Caco-2 (cell line): ENCODE measurements at regions not wholly inside any gene's neighbourhood (a gene's known extent, or its start where the extent isn't known, plus 50 kb on each side); places are given as distances from the start of the nearest gene placed in this dataset.

Experiments
- BruUV-seq: library from RNA; stranded (reverse); fragments of 400-500 nt; replicated peaks from 2 replicates; lab custom pipeline; 2021; lab: Mats Ljungman, UMichigan
- CTCF ChIA-PET: fragments of 300-600 bp; sonication (Branson Sonifier 250); formaldehyde crosslinking; loops from one replicate; lab custom pipeline; 2022; ENCODE audit warnings: antibody characterized with exemption; lab: Charles Lee
- POLR2A ChIA-PET: fragments of 300-600 bp; sonication (Branson Sonifier 250); formaldehyde crosslinking; loops from one replicate; lab custom pipeline; 2022; ENCODE audit warnings: antibody characterized with exemption; lab: Charles Lee
- DNase-seq, 2 experiments: peaks; one replicate each; pipeline versions ENCODE4 v3.0.0 to v3.0.0-alpha.2; 2020 to 2022
- H3K27me3 ChIP-seq: replicated peaks from 2 replicates; pipeline ENCODE4 v1.6.0; 2011; ENCODE audit warnings: low read length; ENCODE audit not compliant: control insufficient read depth, insufficient read depth
- H3K36me3 ChIP-seq: 2 replicates; pipeline ENCODE4 v1.5.1; 2011; ENCODE audit warnings: low read length; ENCODE audit not compliant: control insufficient read depth, insufficient read depth
- H3K4me1 ChIP-seq: fragments of 250-450 bp; sonication (Bioruptor Pico); 2 replicates; pipeline ENCODE4 v1.5.1; 2020; ENCODE audit warnings: mild to moderate bottlenecking
- H3K4me3 ChIP-seq: 2 replicates; pipeline ENCODE4 v1.5.1; 2011; ENCODE audit warnings: low read depth, mild to moderate bottlenecking, control low read depth, low read length
- H3K9me3 ChIP-seq: fragments of 250-450 bp; sonication (Bioruptor Pico); 2 replicates; pipeline ENCODE4 v1.5.1; 2020; ENCODE audit warnings: mild to moderate bottlenecking, moderate library complexity
- H3K27ac Mint-ChIP-seq: one replicate; pipeline ENCODE4 v1.8.0; 2022; ENCODE audit warnings: mixed read lengths; ENCODE audit not compliant: unreplicated experiment
- H3K27me3 Mint-ChIP-seq: one replicate; pipeline ENCODE4 v1.8.0; 2022; ENCODE audit warnings: mixed read lengths; ENCODE audit not compliant: insufficient read depth, unreplicated experiment
- H3K36me3 Mint-ChIP-seq: one replicate; pipeline ENCODE4 v1.8.0; 2022; ENCODE audit warnings: mild to moderate bottlenecking, mixed read lengths; ENCODE audit not compliant: insufficient read depth, unreplicated experiment
- H3K4me1 Mint-ChIP-seq: one replicate; pipeline ENCODE4 v1.8.0; 2022; ENCODE audit warnings: low read depth, mixed read lengths; ENCODE audit not compliant: unreplicated experiment
- H3K4me3 Mint-ChIP-seq: one replicate; pipeline ENCODE4 v1.8.0; 2022; ENCODE audit warnings: mild to moderate bottlenecking, moderate library complexity, mixed read lengths; ENCODE audit not compliant: unreplicated experiment
- H3K9me3 Mint-ChIP-seq: one replicate; pipeline ENCODE4 v1.8.0; 2022; ENCODE audit warnings: mixed read lengths; ENCODE audit not compliant: unreplicated experiment
- intact Hi-C: fragments of 100-400 bp; cut with micrococcal nuclease; formaldehyde crosslinking; loops from one replicate; pipeline ENCODE4 v1.10.0; 2022; ENCODE audit not compliant: unreplicated experiment
- TF ChIP-seq, protein P1 (sequence below), 2 experiments: fragments of 200-600 bp in 1 of 2; IDR thresholded peaks; 1 replicate in 1 of 2; 2 replicates in 1 of 2; pipeline versions ENCODE4 v1.5.1 to v1.8.0; 2011 to 2022; ENCODE audit warnings: antibody characterized with exemption in 1 of 2, control low read depth in 1 of 2, inconsistent platforms in 1 of 2, low read depth in 1 of 2, low read length in 1 of 2, mild to moderate bottlenecking in 1 of 2, moderate library complexity in 1 of 2; ENCODE audit not compliant: insufficient read depth in 1 of 2, severe bottlenecking in 1 of 2, unreplicated experiment in 1 of 2

DNA sequence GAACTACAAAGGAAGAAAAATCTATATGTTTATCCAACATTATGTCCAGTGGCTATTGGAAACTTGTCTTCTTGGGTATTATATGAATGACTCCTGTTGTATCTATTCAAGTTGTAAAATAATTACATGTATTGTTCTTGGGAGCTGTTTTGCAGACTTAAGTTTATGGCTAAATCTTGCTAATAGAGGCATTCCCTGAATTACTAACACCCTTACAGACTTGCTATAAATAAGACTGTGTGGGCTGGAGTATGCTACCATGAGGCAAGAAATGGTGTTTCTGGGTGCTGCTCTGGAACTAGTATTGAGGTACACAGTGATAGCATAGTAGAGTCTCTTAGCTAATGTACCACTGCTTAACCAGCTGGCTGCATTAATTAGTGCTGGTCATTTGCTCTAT, 155.1 kb downstream of the HIPK3 start:
- intact Hi-C loops = no loop called here
- DNase-seq = no peak
- no peaks in the 10 kb centered on the region for H3K9me3 ChIP-seq
- no peak overlapping the region for H3K4me3 ChIP-seq
- TF ChIP-seq, protein P1, sequence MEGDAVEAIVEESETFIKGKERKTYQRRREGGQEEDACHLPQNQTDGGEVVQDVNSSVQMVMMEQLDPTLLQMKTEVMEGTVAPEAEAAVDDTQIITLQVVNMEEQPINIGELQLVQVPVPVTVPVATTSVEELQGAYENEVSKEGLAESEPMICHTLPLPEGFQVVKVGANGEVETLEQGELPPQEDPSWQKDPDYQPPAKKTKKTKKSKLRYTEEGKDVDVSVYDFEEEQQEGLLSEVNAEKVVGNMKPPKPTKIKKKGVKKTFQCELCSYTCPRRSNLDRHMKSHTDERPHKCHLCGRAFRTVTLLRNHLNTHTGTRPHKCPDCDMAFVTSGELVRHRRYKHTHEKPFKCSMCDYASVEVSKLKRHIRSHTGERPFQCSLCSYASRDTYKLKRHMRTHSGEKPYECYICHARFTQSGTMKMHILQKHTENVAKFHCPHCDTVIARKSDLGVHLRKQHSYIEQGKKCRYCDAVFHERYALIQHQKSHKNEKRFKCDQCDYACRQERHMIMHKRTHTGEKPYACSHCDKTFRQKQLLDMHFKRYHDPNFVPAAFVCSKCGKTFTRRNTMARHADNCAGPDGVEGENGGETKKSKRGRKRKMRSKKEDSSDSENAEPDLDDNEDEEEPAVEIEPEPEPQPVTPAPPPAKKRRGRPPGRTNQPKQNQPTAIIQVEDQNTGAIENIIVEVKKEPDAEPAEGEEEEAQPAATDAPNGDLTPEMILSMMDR (IDR thresholded peaks at IDR 0.05; ENCODE audit: insufficient read depth in 1 of 2, low read depth in 1 of 2, low read length in 1 of 2, severe bottlenecking in 1 of 2, unreplicated experiment in 1 of 2) = no peak
- H3K4me1 ChIP-seq = no peaks in the 10 kb centered on the region
- no TSS peak for BruUV-seq
- Mint-ChIP-seq H3K9me3 (no peaks in the 10 kb centered on the region), H3K4me3 (no peak overlapping the region), H3K27me3 (peaks cover 20% of the 10 kb centered on the region), H3K4me1 (no peaks in the 10 kb centered on the region), H3K27ac (no peak overlapping the region), H3K36me3 (no peaks in the 10 kb centered on the region)
- no peaks in the 10 kb centered on the region; the same call in 1 of the 2 replicates for H3K27me3 ChIP-seq
- no peaks in the 10 kb centered on the region for H3K36me3 ChIP-seq
- CTCF ChIA-PET = no interaction called here
- POLR2A ChIA-PET = no interaction called here

DNA sequence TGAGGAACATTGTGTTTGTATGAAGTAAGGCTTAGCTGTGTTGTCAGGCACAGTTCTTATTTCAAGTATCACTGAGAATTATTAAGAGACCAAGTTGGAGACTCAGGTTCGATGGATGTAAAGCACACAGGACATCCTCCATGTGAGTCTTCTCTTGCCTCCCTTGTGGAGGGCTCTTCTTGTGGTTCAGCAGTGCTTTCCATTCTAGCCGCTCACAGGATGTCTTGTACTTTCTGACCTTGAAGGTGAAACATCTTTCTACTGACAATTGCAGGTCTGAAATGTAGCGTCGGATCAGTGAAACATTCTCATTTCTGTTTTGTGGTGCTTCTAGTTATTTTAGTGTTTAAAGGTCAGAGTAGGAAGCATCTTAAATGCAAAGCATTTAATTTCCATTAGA, 154.6 kb downstream of the HIPK3 start:
- Mint-ChIP-seq H3K4me1 (no peaks in the 10 kb centered on the region), H3K9me3 (no peaks in the 10 kb centered on the region), H3K27ac (no peak overlapping the region), H3K27me3 (peaks cover 20% of the 10 kb centered on the region), H3K36me3 (no peaks in the 10 kb centered on the region), H3K4me3 (no peak overlapping the region)
- no peaks in the 10 kb centered on the region for H3K4me1 ChIP-seq
- H3K36me3 ChIP-seq = no peaks in the 10 kb centered on the region
- ChIA-PET CTCF (no interaction called here), POLR2A (no interaction called here)
- intact Hi-C loops = no loop called here
- BruUV-seq = no TSS peak
- TF ChIP-seq, protein P1 (IDR thresholded peaks at IDR 0.05; ENCODE audit: insufficient read depth in 1 of 2, low read depth in 1 of 2, low read length in 1 of 2, severe bottlenecking in 1 of 2, unreplicated experiment in 1 of 2) = no peak
- no peak for DNase-seq
- no peak overlapping the region for H3K4me3 ChIP-seq
- no peaks in the 10 kb centered on the region; the same call in 1 of the 2 replicates for H3K27me3 ChIP-seq
- no peaks in the 10 kb centered on the region for H3K9me3 ChIP-seq

DNA sequence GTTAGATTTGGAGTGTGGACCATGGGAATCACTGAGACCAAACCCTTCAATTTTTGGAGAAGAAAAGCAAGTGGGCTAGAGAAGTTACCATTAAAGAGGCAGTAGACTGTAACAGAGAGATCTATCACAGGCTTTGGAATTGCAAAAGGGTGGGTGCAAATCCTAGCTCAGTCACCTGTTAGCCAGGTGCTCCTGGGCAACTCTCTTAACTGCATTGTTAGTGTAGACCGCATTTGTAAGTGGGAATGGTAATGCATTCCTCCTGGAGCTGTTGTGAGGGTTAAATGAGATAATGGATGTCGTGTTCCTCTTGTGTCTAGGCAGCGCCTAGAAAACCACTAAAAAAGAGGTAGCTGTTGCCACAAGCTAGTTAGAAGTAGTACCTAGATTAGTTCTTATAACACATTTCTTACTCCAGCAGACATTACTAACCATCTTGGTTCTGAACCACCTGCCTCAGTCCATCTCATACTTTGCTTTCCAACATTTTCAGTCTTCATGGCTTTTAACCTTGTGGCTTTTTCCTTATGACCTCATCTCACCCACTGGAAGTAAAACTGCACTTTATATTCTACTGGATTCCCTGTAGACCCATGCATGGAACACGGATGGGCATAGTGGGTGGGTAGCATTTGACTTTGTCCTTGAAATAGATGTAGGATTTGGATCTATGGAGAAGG, 153.0 kb downstream of the HIPK3 start:
- Mint-ChIP-seq H3K4me1 (no peaks in the 10 kb centered on the region), H3K9me3 (no peaks in the 10 kb centered on the region), H3K27ac (no peak overlapping the region), H3K27me3 (peaks cover 20% of the 10 kb centered on the region), H3K4me3 (no peak overlapping the region), H3K36me3 (no peaks in the 10 kb centered on the region)
- H3K4me3 ChIP-seq = no peak overlapping the region
- POLR2A ChIA-PET = no interaction called here
- no peak for DNase-seq
- H3K27me3 ChIP-seq = no peaks in the 10 kb centered on the region
- no TSS peak for BruUV-seq
- H3K36me3 ChIP-seq = no peaks in the 10 kb centered on the region
- CTCF ChIA-PET = no interaction called here
- TF ChIP-seq, protein P1 (IDR thresholded peaks at IDR 0.05; ENCODE audit: insufficient read depth in 1 of 2, low read depth in 1 of 2, low read length in 1 of 2, severe bottlenecking in 1 of 2, unreplicated experiment in 1 of 2) = no peak
- no peaks in the 10 kb centered on the region for H3K9me3 ChIP-seq
- intact Hi-C loops = no loop called here
- H3K4me1 ChIP-seq = no peaks in the 10 kb centered on the region
